ENCODE measurements at regions not wholly inside any gene's neighbourhood (a gene's known extent, or its start where the extent isn't known, plus 50 kb on each side); places are given as distances from the start of the nearest gene placed in this dataset.

- TF ChIP-seq EZH2 (IDR thresholded peaks at IDR 0.05; ENCODE audit: borderline replicate concordance, low read depth, low read length, severe bottlenecking) (no peak), CTCF (IDR thresholded peaks at IDR 0.05; ENCODE audit: borderline replicate concordance, extremely low read depth, low read length, poor library complexity, severe bottlenecking) (no peak)
Observed at GRCh38 chr3:128548426-128549282, 55.7 kb upstream of the GATA2 start.
